ENCODE measurements at regions not wholly inside any gene's neighbourhood (a gene's known extent, or its start where the extent isn't known, plus 50 kb on each side); places are given as distances from the start of the nearest gene placed in this dataset.

- Histone ChIP-seq H3K9ac (ENCODE audit: insufficient read length) (no peak overlapping the region), H3K27ac (no peak overlapping the region), H3K4me3 (no peak overlapping the region), H3K36me3 (ENCODE audit: insufficient read depth, low read length) (no peaks in the 10 kb centered on the region), H3K9me3 (ENCODE audit: low read depth, low read length) (no peaks in the 10 kb centered on the region)
- no peak for DNase-seq (ENCODE audit: low read depth, low spot score)
- TF ChIP-seq POLR2AphosphoS5 (IDR thresholded peaks at IDR 0.05; ENCODE audit: borderline replicate concordance, low read depth, low read length) (no peak), FOXP2 (optimal IDR thresholded peaks at IDR 0.05; ENCODE audit: control extremely low read depth, extremely low read length, insufficient read depth) (no peak), EZH2 (IDR thresholded peaks at IDR 0.05) (no peak)
Observed at GRCh38 chr20:56817780-56818675, 188.9 kb downstream of the TFAP2C start.

GRCh38 chr20:56820984-56821383, 191.9 kb downstream of the TFAP2C start:
- no peak for DNase-seq (ENCODE audit: low read depth, low spot score)
- Histone ChIP-seq H3K9me3 (ENCODE audit: low read depth, low read length) (no peaks in the 10 kb centered on the region), H3K27ac (no peak overlapping the region), H3K4me3 (no peak overlapping the region), H3K9ac (ENCODE audit: insufficient read length) (no peak overlapping the region), H3K36me3 (ENCODE audit: insufficient read depth, low read length) (no peaks in the 10 kb centered on the region)
- TF ChIP-seq FOXP2 (optimal IDR thresholded peaks at IDR 0.05; ENCODE audit: control extremely low read depth, extremely low read length, insufficient read depth), result no peak
- no peak for TF ChIP-seq EZH2 (IDR thresholded peaks at IDR 0.05)
- TF ChIP-seq POLR2AphosphoS5 (IDR thresholded peaks at IDR 0.05; ENCODE audit: borderline replicate concordance, low read depth, low read length), result no peak

GRCh38 chr20:56826306-56826704, 197.2 kb downstream of the TFAP2C start:
- no peak for DNase-seq (ENCODE audit: low read depth, low spot score)
- Histone ChIP-seq H3K27ac (no peak overlapping the region), H3K9ac (ENCODE audit: insufficient read length) (no peak overlapping the region), H3K9me3 (ENCODE audit: low read depth, low read length) (no peaks in the 10 kb centered on the region), H3K36me3 (ENCODE audit: insufficient read depth, low read length) (no peaks in the 10 kb centered on the region), H3K4me3 (peak overlapping the region; percentile 15; the same call in 1 of the 2 replicates)
- TF ChIP-seq FOXP2 (optimal IDR thresholded peaks at IDR 0.05; ENCODE audit: control extremely low read depth, extremely low read length, insufficient read depth) (no peak), EZH2 (IDR thresholded peaks at IDR 0.05) (no peak), POLR2AphosphoS5 (IDR thresholded peaks at IDR 0.05; ENCODE audit: borderline replicate concordance, low read depth, low read length) (no peak)

GRCh38 chr20:56826705-56827665, 197.9 kb downstream of the TFAP2C start:
- no peak overlapping the region for H3K9ac ChIP-seq (ENCODE audit: insufficient read length)

GRCh38 chr20:56827763-56828162, 198.7 kb downstream of the TFAP2C start:
- H3K27ac ChIP-seq, result no peak overlapping the region
- DNase-seq (ENCODE audit: low read depth, low spot score), result no peak
- no peaks in the 10 kb centered on the region for H3K9me3 ChIP-seq (ENCODE audit: low read depth, low read length)
- no peak for TF ChIP-seq POLR2AphosphoS5 (IDR thresholded peaks at IDR 0.05; ENCODE audit: borderline replicate concordance, low read depth, low read length)
- TF ChIP-seq FOXP2 (optimal IDR thresholded peaks at IDR 0.05; ENCODE audit: control extremely low read depth, extremely low read length, insufficient read depth), result no peak
- no peak for TF ChIP-seq EZH2 (IDR thresholded peaks at IDR 0.05)
- H3K4me3 ChIP-seq, result no peak overlapping the region
- H3K36me3 ChIP-seq (ENCODE audit: insufficient read depth, low read length), result no peaks in the 10 kb centered on the region
- no peak overlapping the region for H3K9ac ChIP-seq (ENCODE audit: insufficient read length)

More at GRCh38 chr20:56826705-56827665, 197.9 kb downstream of the TFAP2C start:
- Histone ChIP-seq H3K4me3 (peak overlapping the region; percentile 15; the same call in 1 of the 2 replicates), H3K27ac (no peak overlapping the region), H3K9me3 (ENCODE audit: low read depth, low read length) (no peaks in the 10 kb centered on the region), H3K36me3 (ENCODE audit: insufficient read depth, low read length) (no peaks in the 10 kb centered on the region)
- no peak for TF ChIP-seq EZH2 (IDR thresholded peaks at IDR 0.05)
- no peak for TF ChIP-seq FOXP2 (optimal IDR thresholded peaks at IDR 0.05; ENCODE audit: control extremely low read depth, extremely low read length, insufficient read depth)
- DNase-seq (ENCODE audit: low read depth, low spot score), result no peak

GRCh38 chr20:56828402-56828801, 199.3 kb downstream of the TFAP2C start:
- no peaks in the 10 kb centered on the region for H3K36me3 ChIP-seq (ENCODE audit: insufficient read depth, low read length)
- DNase-seq (ENCODE audit: low read depth, low spot score), result no peak
- no peak overlapping the region for H3K9ac ChIP-seq (ENCODE audit: insufficient read length)
- H3K4me3 ChIP-seq, result no peak overlapping the region
- no peak for TF ChIP-seq POLR2AphosphoS5 (IDR thresholded peaks at IDR 0.05; ENCODE audit: borderline replicate concordance, low read depth, low read length)
- no peak for TF ChIP-seq EZH2 (IDR thresholded peaks at IDR 0.05)
- no peak for TF ChIP-seq FOXP2 (optimal IDR thresholded peaks at IDR 0.05; ENCODE audit: control extremely low read depth, extremely low read length, insufficient read depth)
- H3K27ac ChIP-seq, result no peak overlapping the region
- no peaks in the 10 kb centered on the region for H3K9me3 ChIP-seq (ENCODE audit: low read depth, low read length)

- Histone ChIP-seq H3K9me3 (ENCODE audit: low read depth, low read length) (no peaks in the 10 kb centered on the region), H3K9ac (ENCODE audit: insufficient read length) (no peak overlapping the region), H3K36me3 (ENCODE audit: insufficient read depth, low read length) (no peaks in the 10 kb centered on the region), H3K27ac (no peak overlapping the region), H3K4me3 (no peak overlapping the region)
- no peak for DNase-seq (ENCODE audit: low read depth, low spot score)
- TF ChIP-seq EZH2 (IDR thresholded peaks at IDR 0.05), result no peak
- TF ChIP-seq POLR2AphosphoS5 (IDR thresholded peaks at IDR 0.05; ENCODE audit: borderline replicate concordance, low read depth, low read length), result no peak
- TF ChIP-seq FOXP2 (optimal IDR thresholded peaks at IDR 0.05; ENCODE audit: control extremely low read depth, extremely low read length, insufficient read depth), result no peak
Observed at GRCh38 chr20:56829788-56830385, 200.8 kb downstream of the TFAP2C start.

GRCh38 chr20:56831795-56832194, 202.7 kb downstream of the TFAP2C start:
- no peak for DNase-seq (ENCODE audit: low read depth, low spot score)
- TF ChIP-seq POLR2AphosphoS5 (IDR thresholded peaks at IDR 0.05; ENCODE audit: borderline replicate concordance, low read depth, low read length), result no peak
- no peak for TF ChIP-seq FOXP2 (optimal IDR thresholded peaks at IDR 0.05; ENCODE audit: control extremely low read depth, extremely low read length, insufficient read depth)
- no peak for TF ChIP-seq EZH2 (IDR thresholded peaks at IDR 0.05)
- Histone ChIP-seq H3K4me3 (no peak overlapping the region), H3K36me3 (ENCODE audit: insufficient read depth, low read length) (no peaks in the 10 kb centered on the region), H3K9ac (ENCODE audit: insufficient read length) (no peak overlapping the region), H3K27ac (no peak overlapping the region), H3K9me3 (ENCODE audit: low read depth, low read length) (no peaks in the 10 kb centered on the region)
